B cell (primary cell): ENCODE measurements at regions not wholly inside any gene's neighbourhood (a gene's known extent, or its start where the extent isn't known, plus 50 kb on each side); places are given as distances from the start of the nearest gene placed in this dataset.

Experiments
- ATAC-seq: fragments of 200-7000 bp; cut with Tn5 transposase; one replicate; pipeline ENCODE4 v1.10.0; 2021; ENCODE audit warnings: low read depth, mild to moderate bottlenecking, moderate number of reproducible peaks, moderate library complexity
- CTCF ChIA-PET: fragments of 350-600 bp; sonication (Branson Sonifier 250); formaldehyde crosslinking; loops from one replicate; lab custom pipeline; 2021; ENCODE audit warnings: antibody characterized with exemption, inconsistent platforms; lab: Charles Lee
- POLR2A ChIA-PET: fragments of 350-600 bp; sonication (Branson Sonifier 250); formaldehyde crosslinking; loops from one replicate; lab custom pipeline; 2021; ENCODE audit warnings: antibody characterized with exemption; lab: Charles Lee
- DNase-seq: peaks from one replicate; pipeline ENCODE4 v3.0.0; 2013
- H2AFZ ChIP-seq: 2 replicates; pipeline ENCODE4 v1.6.1; 2012; ENCODE audit warnings: mild to moderate bottlenecking, low read depth, low read length; ENCODE audit not compliant: insufficient read depth, poor library complexity, severe bottlenecking
- H3K27ac ChIP-seq, 2 donors: 1 replicate in 1 of 2; 2 replicates in 1 of 2; pipeline ENCODE4 v1.5.1; 2012 to 2013; ENCODE audit warnings: low read length in 2 of 2, mild to moderate bottlenecking in 2 of 2, moderate library complexity in 1 of 2
- H3K27me3 ChIP-seq, 4 experiments: fragments of 200-600 bp in 1 of 4; sonication (generic) in 1 of 4; replicated peaks in 1 of 4; 1 replicate in 2 of 4; 2 replicates in 2 of 4; pipeline versions ENCODE4 v1.6.1 to v1.7.0; 2013 to 2016; ENCODE audit warnings: low read length in 3 of 4, mild to moderate bottlenecking in 2 of 4, mixed read lengths in 1 of 4, moderate library complexity in 1 of 4; ENCODE audit not compliant: insufficient read depth in 4 of 4, control insufficient read depth in 3 of 4; ENCODE audit errors: control extremely low read depth in 1 of 4
- H3K36me3 ChIP-seq, 2 experiments: replicated peaks in 1 of 2; 1 replicate in 1 of 2; 2 replicates in 1 of 2; pipeline versions ENCODE4 v1.6.1 to v1.7.1; 2013; ENCODE audit warnings: low read length in 1 of 2; ENCODE audit not compliant: insufficient read depth in 2 of 2, control insufficient read depth in 1 of 2; ENCODE audit errors: control extremely low read depth in 1 of 2, extremely low read depth in 1 of 2
- H3K4me1 ChIP-seq, 2 donors: fragments of 200-600 bp in 1 of 2; sonication (generic) in 1 of 2; 1 replicate in 1 of 2; 2 replicates in 1 of 2; pipeline versions ENCODE4 v1.5.1 to v1.6.1; 2013 to 2017; ENCODE audit warnings: low read length in 2 of 2; ENCODE audit not compliant: control insufficient read depth in 2 of 2, insufficient read depth in 2 of 2
- H3K4me2 ChIP-seq: replicated peaks from 2 replicates; pipeline ENCODE3; 2012; ENCODE audit warnings: mild to moderate bottlenecking, low read depth, low read length; ENCODE audit not compliant: poor library complexity, severe bottlenecking
- H3K4me3 ChIP-seq, 5 experiments: fragments of 200-600 bp in 1 of 5; sonication (generic) in 1 of 5; 1 replicate in 3 of 5; 2 replicates in 2 of 5; pipeline versions ENCODE4 v1.5.1 to v1.7.0; 2011 to 2016; ENCODE audit warnings: low read length in 4 of 5, mild to moderate bottlenecking in 4 of 5, low read depth in 2 of 5, control low read depth in 1 of 5, moderate library complexity in 1 of 5; ENCODE audit not compliant: insufficient read depth in 1 of 5; ENCODE audit errors: control extremely low read depth in 1 of 5, extremely low read depth in 1 of 5
- H3K79me2 ChIP-seq: fragments of 200-600 bp; sonication (generic); one replicate; pipeline ENCODE4 v1.6.0; 2016; ENCODE audit warnings: low read length; ENCODE audit not compliant: control insufficient read depth, insufficient read depth
- H3K9ac ChIP-seq: fragments of 200-600 bp; sonication (generic); 2 replicates; pipeline ENCODE4 v1.6.1; 2017; ENCODE audit warnings: mild to moderate bottlenecking, low read length, moderate library complexity
- H3K9me3 ChIP-seq, 3 donors: one replicate each; pipeline versions ENCODE4 v1.6.1 to v1.7.1; 2013; ENCODE audit warnings: low read length in 2 of 3; ENCODE audit not compliant: control insufficient read depth in 2 of 3, insufficient read depth in 1 of 3; ENCODE audit errors: control extremely low read depth in 1 of 3
- H4K20me1 ChIP-seq: 2 replicates; pipeline ENCODE4 v1.6.0; 2012; ENCODE audit warnings: mild to moderate bottlenecking, low read length; ENCODE audit not compliant: insufficient read depth, control insufficient read depth, poor library complexity, severe bottlenecking
- H3K27ac Mint-ChIP-seq: one replicate; pipeline ENCODE4 v1.8.0; 2021; ENCODE audit warnings: mixed read lengths
- H3K27me3 Mint-ChIP-seq: one replicate; pipeline ENCODE4 v1.8.0; 2021; ENCODE audit warnings: mixed read lengths
- H3K4me1 Mint-ChIP-seq: one replicate; pipeline ENCODE4 v1.8.0; 2021; ENCODE audit warnings: mixed read lengths
- H3K4me3 Mint-ChIP-seq: one replicate; pipeline ENCODE4 v1.8.0; 2021; ENCODE audit warnings: mixed read lengths
- H3K9me3 Mint-ChIP-seq: one replicate; pipeline ENCODE4 v1.8.0; 2022; ENCODE audit warnings: mixed read lengths; ENCODE audit not compliant: insufficient read depth
- CTCF ChIP-seq: fragments of 200-600 bp; IDR thresholded peaks from one replicate; pipeline ENCODE4 v1.8.0; 2022; ENCODE audit warnings: antibody characterized with exemption, mild to moderate bottlenecking
- EZH2 ChIP-seq: IDR thresholded peaks from 2 replicates; pipeline ENCODE4 v1.6.1; 2012; ENCODE audit warnings: borderline replicate concordance, low read depth, mild to moderate bottlenecking, moderate library complexity, low read length; ENCODE audit not compliant: insufficient read depth, poor library complexity, severe bottlenecking
- WGBS: methylation state at CpG from one replicate; pipeline ENCODE4 v1.1.5; 2013; ENCODE audit warnings: missing lambda C conversion rate; ENCODE audit not compliant: insufficient coverage; 5-methylcytosine and 5-hydroxymethylcytosine counted together
- intact Hi-C: fragments of 100-400 bp; cut with micrococcal nuclease; formaldehyde crosslinking; loops from one replicate; pipeline ENCODE4 v1.10.0; 2022

- TF ChIP-seq EZH2 = no peak
- no peak for TF ChIP-seq CTCF
- no peaks in the 10 kb centered on the region for H3K4me1 Mint-ChIP-seq
- H3K9me3 ChIP-seq = peaks cover 0 to 1% (median 0%) of the 10 kb centered on the region in 3 donors
- no peak overlapping the region for H3K9ac ChIP-seq
- H3K27ac ChIP-seq = no peak overlapping the region
- H3K4me2 ChIP-seq = no peak overlapping the region
- H3K27ac Mint-ChIP-seq = no peak overlapping the region
- ChIA-PET CTCF (no interaction called here), POLR2A (no interaction called here)
- DNase-seq = no peak
- WGBS = no CpG with 5 or more reads among the region's 1 CpG
- H3K4me3 ChIP-seq = no peak overlapping the region
- intact Hi-C loops = no loop called here
- H3K4me1 ChIP-seq = no peaks in the 10 kb centered on the region
- no peaks in the 10 kb centered on the region for H3K27me3 ChIP-seq
- no peaks in the 10 kb centered on the region for H4K20me1 ChIP-seq
- no peaks in the 10 kb centered on the region for H3K79me2 ChIP-seq
- H3K27me3 Mint-ChIP-seq = no peaks in the 10 kb centered on the region
- no peaks in the 10 kb centered on the region for H3K9me3 Mint-ChIP-seq
- ATAC-seq = no peak
- no peak overlapping the region for H3K4me3 Mint-ChIP-seq
- H3K36me3 ChIP-seq = no peaks in the 10 kb centered on the region
- H2AFZ ChIP-seq = no peak overlapping the region
Measured at GRCh38 chr1:163703794-163704193, 382.0 kb downstream of the NUF2 start.

- Histone ChIP-seq H3K4me2 (no peak overlapping the region), H3K27ac (no peak overlapping the region), H3K9me3 (peaks cover 0 to 1% (median 0%) of the 10 kb centered on the region in 3 donors), H3K36me3 (no peaks in the 10 kb centered on the region), H3K79me2 (no peaks in the 10 kb centered on the region), H3K4me1 (no peaks in the 10 kb centered on the region), H3K27me3 (no peaks in the 10 kb centered on the region), H4K20me1 (no peaks in the 10 kb centered on the region), H3K4me3 (no peak overlapping the region), H3K9ac (no peak overlapping the region), H2AFZ (no peak overlapping the region)
- no peaks in the 10 kb centered on the region for H3K27me3 Mint-ChIP-seq
- TF ChIP-seq EZH2 (no peak), CTCF (no peak)
- WGBS = no CpG with 5 or more reads among the region's 1 CpG
- H3K4me1 Mint-ChIP-seq = no peaks in the 10 kb centered on the region
- intact Hi-C loops = no loop called here
- no peak for DNase-seq
- ChIA-PET POLR2A (no interaction called here), CTCF (no interaction called here)
- no peak for ATAC-seq
- H3K9me3 Mint-ChIP-seq = no peaks in the 10 kb centered on the region
- H3K27ac Mint-ChIP-seq = no peak overlapping the region
- H3K4me3 Mint-ChIP-seq = no peak overlapping the region
Measured at GRCh38 chr1:163706915-163707314, 385.2 kb downstream of the NUF2 start.
